ENCODE measurements at regions not wholly inside any gene's neighbourhood (a gene's known extent, or its start where the extent isn't known, plus 50 kb on each side); places are given as distances from the start of the nearest gene placed in this dataset.

- WGBS, 4 donors, result 20 to 45% (median 38%) methylated on average over 3 of the region's 3 CpGs
- Histone ChIP-seq H3K27ac (no peak overlapping the region), H3K9me3 (replicated peaks in 1 of 3) (no peaks in the 10 kb centered on the region), H3K36me3 (replicated peaks in 1 of 2) (no peaks in the 10 kb centered on the region), H3K27me3 (no peaks in the 10 kb centered on the region), H3K4me1 (replicated peaks in 1 of 2) (no peaks in the 10 kb centered on the region), H3K4me3 (no peak overlapping the region)
- TF ChIP-seq POLR2A (IDR thresholded peaks at IDR 0.05), result no peak
- TF ChIP-seq CTCF (IDR thresholded peaks at IDR 0.05), result no peak
- intact Hi-C loops (cut with DNase I), result no loop called here
- no peak for DNase-seq
Observed at GRCh38 chr6:20313051-20313450, 88.6 kb upstream of the E2F3 start.

DNA sequence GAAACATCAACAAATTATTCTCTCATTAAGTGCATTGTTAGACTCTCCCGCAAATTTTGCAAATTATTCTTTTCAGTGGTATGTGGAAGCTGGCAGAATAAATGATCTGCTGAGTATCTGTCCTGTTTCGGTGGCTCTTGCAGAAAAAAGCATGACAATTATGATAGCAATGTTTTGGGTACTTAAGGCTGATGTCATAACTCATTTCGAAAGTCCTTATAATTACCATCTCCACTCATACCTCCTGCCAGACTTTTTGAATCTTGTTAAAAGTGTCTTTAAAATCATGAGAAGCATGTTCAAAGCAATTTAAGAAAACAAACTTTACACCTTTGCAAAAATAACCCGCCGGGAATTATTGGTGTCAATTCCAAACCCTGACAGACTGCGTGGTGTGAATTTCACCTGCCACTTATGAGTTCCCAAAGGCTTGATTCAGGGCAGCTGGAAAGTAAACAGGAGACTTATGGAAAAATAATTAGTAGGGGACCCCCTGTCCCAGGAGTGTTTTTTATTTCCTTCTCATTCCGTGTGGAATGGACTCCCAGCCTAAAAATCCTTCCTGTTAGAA is 87.6 kb upstream of the E2F3 start:
- no peaks in the 10 kb centered on the region for H3K4me1 ChIP-seq (replicated peaks in 1 of 2)
- TF ChIP-seq CTCF (IDR thresholded peaks at IDR 0.05), result no peak
- TF ChIP-seq POLR2A (IDR thresholded peaks at IDR 0.05), result no peak
- intact Hi-C loops (cut with DNase I), result no loop called here
- 65 to 68% (median 65%) methylated on average over 7 of the region's 7 CpGs for WGBS, 4 donors
- H3K27me3 ChIP-seq, result no peaks in the 10 kb centered on the region
- no peak overlapping the region for H3K27ac ChIP-seq
- no peaks in the 10 kb centered on the region for H3K9me3 ChIP-seq (replicated peaks in 1 of 3)
- DNase-seq, result no peak
- H3K4me3 ChIP-seq, result no peak overlapping the region
- no peaks in the 10 kb centered on the region for H3K36me3 ChIP-seq (replicated peaks in 1 of 2)

DNA sequence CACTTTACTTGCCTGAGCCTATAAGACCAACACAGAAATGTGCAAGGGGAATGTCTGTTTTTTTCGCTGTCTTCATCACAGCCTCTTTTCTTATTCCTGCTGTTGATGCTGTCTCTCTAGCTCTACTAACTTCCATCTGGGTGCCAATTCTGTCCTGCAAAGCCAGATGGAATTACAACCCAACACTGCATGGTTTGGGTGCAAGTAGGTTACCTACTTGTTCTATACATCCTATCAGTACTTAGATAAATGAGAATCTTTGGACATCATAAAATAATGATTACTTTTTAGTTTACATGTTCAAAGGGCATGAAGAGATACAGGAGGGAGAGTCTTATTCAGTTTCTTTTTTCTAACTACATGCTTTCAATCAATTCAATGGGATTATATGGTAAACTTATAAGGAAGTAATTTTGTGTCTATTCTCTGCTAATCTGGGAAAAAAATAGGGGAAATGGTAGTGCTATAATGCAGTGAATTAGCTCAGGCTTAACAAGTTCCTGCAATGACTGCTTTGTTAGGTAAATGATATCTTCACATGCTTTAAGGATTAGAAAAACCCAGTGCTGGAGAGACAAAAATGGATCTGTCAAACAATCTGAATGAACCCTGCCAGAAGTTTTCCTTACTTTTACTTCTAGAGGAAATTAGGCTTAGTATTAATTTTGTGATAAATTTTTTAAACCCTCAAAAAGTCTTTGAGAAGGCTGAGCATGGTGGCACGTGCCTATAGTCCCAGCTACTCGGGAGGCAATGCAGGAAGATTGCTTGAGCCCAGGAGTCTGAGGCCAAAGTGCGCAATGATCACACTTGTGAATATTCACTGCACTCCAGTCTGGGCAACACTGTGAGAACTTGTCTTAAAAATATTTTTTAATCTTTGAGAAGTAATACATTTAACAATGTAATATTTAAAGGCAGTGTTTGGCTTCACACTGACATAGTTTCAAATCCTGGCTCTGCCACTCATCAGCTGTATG is 86.5 kb upstream of the E2F3 start:
- Histone ChIP-seq H3K4me1 (replicated peaks in 1 of 2) (no peaks in the 10 kb centered on the region), H3K4me3 (no peak overlapping the region), H3K27ac (no peak overlapping the region), H3K27me3 (no peaks in the 10 kb centered on the region), H3K9me3 (replicated peaks in 1 of 3) (no peaks in the 10 kb centered on the region), H3K36me3 (replicated peaks in 1 of 2) (no peaks in the 10 kb centered on the region)
- WGBS, 4 donors, result 76 to 86% (median 81%) methylated on average over 4 of the region's 4 CpGs
- intact Hi-C loops (cut with DNase I), result no loop called here
- DNase-seq, result no peak
- TF ChIP-seq CTCF (IDR thresholded peaks at IDR 0.05), result no peak
- no peak for TF ChIP-seq POLR2A (IDR thresholded peaks at IDR 0.05)

- DNase-seq, result no peak
- Histone ChIP-seq H3K4me1 (replicated peaks in 1 of 2) (no peaks in the 10 kb centered on the region), H3K27ac (no peak overlapping the region), H3K36me3 (replicated peaks in 1 of 2) (no peaks in the 10 kb centered on the region), H3K27me3 (no peaks in the 10 kb centered on the region), H3K4me3 (no peak overlapping the region), H3K9me3 (replicated peaks in 1 of 3) (no peaks in the 10 kb centered on the region)
- 77 to 83% (median 80%) methylated on average over 5 of the region's 5 CpGs for WGBS, 4 donors
- no peak for TF ChIP-seq POLR2A (IDR thresholded peaks at IDR 0.05)
- TF ChIP-seq CTCF (IDR thresholded peaks at IDR 0.05), result no peak
- intact Hi-C loops (cut with DNase I), result no loop called here
Observed at GRCh38 chr6:20317430-20317829, 84.2 kb upstream of the E2F3 start.
